ENCODE measurements at regions not wholly inside any gene's neighbourhood (a gene's known extent, or its start where the extent isn't known, plus 50 kb on each side); places are given as distances from the start of the nearest gene placed in this dataset.

- CTCF ChIA-PET: no interaction called here
- BruUV-seq (replicated peaks): no TSS peak
- in situ Hi-C loops (cut with MboI): no loop called here
- TF ChIP-seq SIN3A (IDR thresholded peaks at IDR 0.05; ENCODE audit: low read depth, low read length) (no peak), CTCF (IDR thresholded peaks at IDR 0.05 in 2 of 3, conservative IDR thresholded peaks at IDR 0.05 in 1 of 3; ENCODE audit: control insufficient read depth in 2 of 3, extremely low read depth in 1 of 3, insufficient read depth in 1 of 3, low read depth in 3 of 3, low read length in 3 of 3) (no peak), SMARCA5 (IDR thresholded peaks at IDR 0.05) (no peak), ZBTB4 (CRISPR knock-in tag; IDR thresholded peaks at IDR 0.05) (no peak), POLR2AphosphoS2 (IDR thresholded peaks at IDR 0.05; ENCODE audit: low read depth, low read length) (no peak), ATF2 (IDR thresholded peaks at IDR 0.05; ENCODE audit: low read length) (no peak), LARP7 (IDR thresholded peaks at IDR 0.05) (no peak), DPF2 (IDR thresholded peaks at IDR 0.05) (no peak), E4F1 (IDR thresholded peaks at IDR 0.05; ENCODE audit: borderline replicate concordance, partially characterized antibody) (no peak), POLR2A (IDR thresholded peaks at IDR 0.05; ENCODE audit: low read depth, low read length) (no peak), TBL1XR1 (IDR thresholded peaks at IDR 0.05; ENCODE audit: low read depth, low read length) (no peak), PML (IDR thresholded peaks at IDR 0.05; ENCODE audit: low read length) (no peak), HDGF (IDR thresholded peaks at IDR 0.05) (no peak), RUNX3 (IDR thresholded peaks at IDR 0.05; ENCODE audit: low read length) (no peak), PRDM15 (CRISPR knock-in tag; IDR thresholded peaks at IDR 0.05) (no peak)
These were observed 183.5 kb downstream of the TTC8 start for GRCh38 chr14:89007906-89008305.

More at GRCh38 chr14:89007906-89008305, 183.5 kb downstream of the TTC8 start:
- Histone ChIP-seq H3K79me2 (ENCODE audit: control insufficient read depth, insufficient read depth, low read length) (no peaks in the 10 kb centered on the region), H3K27ac (ENCODE audit: control insufficient read depth, insufficient read depth) (no peak overlapping the region), H3K9me3 (replicated peaks; ENCODE audit: control insufficient read depth, insufficient read depth, low read length) (no peaks in the 10 kb centered on the region; the same call in 2 of the 3 replicates), H4K20me1 (ENCODE audit: control insufficient read depth, insufficient read depth) (no peaks in the 10 kb centered on the region), H3K4me3 (no peak overlapping the region), H2AFZ (ENCODE audit: control insufficient read depth, low read depth, low read length) (no peak overlapping the region), H3K36me3 (ENCODE audit: control insufficient read depth in 2 of 2, insufficient read depth in 2 of 2, low read length in 1 of 2) (no peaks in the 10 kb centered on the region), H3K9ac (ENCODE audit: control insufficient read depth, insufficient read depth, low read length) (no peak overlapping the region), H3K27me3 (replicated peaks in 1 of 2; ENCODE audit: control insufficient read depth in 2 of 2, insufficient read depth in 2 of 2, low read length in 1 of 2) (no peaks in the 10 kb centered on the region), H3K4me1 (ENCODE audit: control insufficient read depth, insufficient read depth, low read length) (no peaks in the 10 kb centered on the region), H3K4me2 (ENCODE audit: control insufficient read depth, insufficient read depth) (no peak overlapping the region)
- POLR2A ChIA-PET: no interaction called here
- intact Hi-C loops (cut with micrococcal nuclease; ENCODE audit: unreplicated experiment): no loop called here
- no peak for DNase-seq (ENCODE audit: low read depth, low spot score)
- SMC1A ChIA-PET (ENCODE audit: uncharacterized antibody, unreplicated experiment): no interaction called here
- RAD21 ChIA-PET (ENCODE audit: unreplicated experiment): no interaction called here
- no peak for ATAC-seq
- no peak for FAIRE-seq
